GM21786 (cell line): ENCODE measurements at regions not wholly inside any gene's neighbourhood (a gene's known extent, or its start where the extent isn't known, plus 50 kb on each side); places are given as distances from the start of the nearest gene placed in this dataset.

Experiments used
- ATAC-seq: cut with Tn5 transposase; IDR thresholded peaks from one replicate; pipeline ENCODE4 v1.9.1; 2021; ENCODE audit not compliant: unreplicated experiment

GRCh38 chr9:16025627-16026026 lies 472.8 kb downstream of the CCDC171 start:
- ATAC-seq = no peak

DNA sequence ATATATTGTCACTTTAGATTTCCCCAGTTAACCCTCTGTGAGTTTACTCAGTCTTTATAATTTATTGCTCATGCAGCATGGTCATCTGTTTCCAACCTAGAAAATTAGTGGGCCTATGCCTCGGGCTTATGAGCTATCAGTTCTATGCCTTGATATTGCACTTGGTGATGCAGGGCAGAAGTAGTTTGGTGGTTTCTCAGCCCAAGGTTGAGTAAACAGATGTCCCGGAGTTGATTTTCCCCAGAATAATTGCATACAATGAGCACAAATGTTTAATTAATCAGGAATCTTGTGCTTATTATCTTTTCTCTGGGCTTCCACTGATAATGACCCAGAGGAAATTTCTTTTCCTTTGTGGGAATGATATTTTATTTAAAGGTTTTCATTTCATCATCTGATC lies 474.0 kb downstream of the CCDC171 start:
- no peak for ATAC-seq

- ATAC-seq = no peak
These were observed 475.7 kb downstream of the CCDC171 start for GRCh38 chr9:16028548-16028947.

- ATAC-seq = no peak
These were observed 476.3 kb downstream of the CCDC171 start for GRCh38 chr9:16029046-16029615.

DNA sequence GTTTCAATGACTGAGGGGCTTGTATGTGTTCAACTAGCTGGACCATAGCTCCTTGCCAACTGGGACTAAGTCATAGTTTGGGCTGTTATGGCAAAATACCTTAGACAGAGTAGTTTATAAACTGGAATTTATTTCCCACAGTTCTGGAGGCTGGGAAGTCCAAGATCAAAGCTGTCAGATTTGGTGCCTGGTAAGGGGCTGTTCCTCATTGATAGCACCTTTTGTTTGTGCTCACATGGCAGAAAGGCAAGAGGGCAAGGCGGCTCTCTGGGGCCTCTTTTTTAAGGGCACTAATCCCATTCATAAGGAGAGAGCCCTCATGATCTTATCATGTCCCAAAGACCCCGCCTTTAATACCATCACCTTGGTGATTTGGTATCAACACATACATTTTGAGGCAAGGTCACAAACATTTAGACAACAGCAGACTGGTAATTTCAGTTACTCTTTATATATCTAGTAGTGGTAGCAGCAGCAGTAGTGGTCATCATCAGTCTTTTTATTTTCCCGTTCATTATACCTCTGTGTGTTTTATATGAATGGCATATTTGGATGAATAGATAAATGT lies 477.0 kb downstream of the CCDC171 start:
- ATAC-seq = no peak

DNA sequence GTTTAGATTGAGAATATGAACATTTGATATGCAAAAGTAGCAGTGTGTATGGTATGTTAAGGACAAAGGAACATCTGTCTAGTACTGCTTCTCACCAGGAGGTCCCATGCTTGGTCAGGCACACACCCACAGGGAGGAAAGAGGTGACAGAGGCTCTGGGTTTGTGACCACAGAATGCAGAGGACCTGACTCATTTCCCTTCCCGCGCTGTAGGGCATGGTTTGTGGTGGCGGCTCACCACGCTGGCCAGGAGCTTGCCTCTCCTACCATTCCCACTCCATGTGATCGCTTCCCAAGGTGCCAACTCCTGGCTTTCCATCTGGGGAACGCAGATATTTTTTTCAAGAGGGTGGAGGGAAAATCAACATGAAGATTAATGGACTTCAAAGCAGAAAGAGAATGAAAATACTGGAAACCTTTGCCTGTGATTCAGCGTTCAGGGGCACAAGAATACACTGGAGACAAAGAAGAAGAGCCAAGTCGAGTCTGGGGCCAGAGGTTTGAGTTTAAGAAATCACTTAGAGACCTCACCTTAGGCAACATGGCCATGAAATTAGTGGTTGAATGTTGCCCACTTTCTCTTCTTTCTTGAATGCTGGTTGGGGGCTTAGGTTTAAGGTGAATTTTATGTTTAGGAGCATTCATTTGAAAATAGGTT lies 477.8 kb downstream of the CCDC171 start:
- ATAC-seq = peak; percentile 98

- ATAC-seq = no peak
These were observed 478.6 kb downstream of the CCDC171 start for GRCh38 chr9:16031486-16031885.

GRCh38 chr9:16031971-16032370 lies 479.1 kb downstream of the CCDC171 start:
- no peak for ATAC-seq

DNA sequence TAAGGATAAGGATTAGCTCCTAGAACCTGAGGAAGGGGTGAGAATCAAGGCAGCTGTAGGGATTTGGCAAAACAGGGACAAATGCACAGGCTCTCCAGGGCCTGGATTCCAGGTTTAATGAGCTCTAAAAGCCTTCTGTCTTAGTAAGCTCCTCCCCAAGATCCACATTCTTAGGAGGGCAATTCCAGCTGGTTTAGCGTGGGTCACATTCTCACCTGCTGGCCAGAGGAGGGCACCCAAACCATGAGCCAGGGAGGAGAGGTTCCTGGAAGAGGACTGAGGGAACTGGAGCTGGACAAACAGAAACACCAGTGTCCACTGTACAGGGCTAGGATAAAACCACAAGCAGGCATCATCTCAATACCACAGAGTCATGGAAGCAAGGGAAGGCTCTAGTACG lies 480.0 kb downstream of the CCDC171 start:
- ATAC-seq = no peak

DNA sequence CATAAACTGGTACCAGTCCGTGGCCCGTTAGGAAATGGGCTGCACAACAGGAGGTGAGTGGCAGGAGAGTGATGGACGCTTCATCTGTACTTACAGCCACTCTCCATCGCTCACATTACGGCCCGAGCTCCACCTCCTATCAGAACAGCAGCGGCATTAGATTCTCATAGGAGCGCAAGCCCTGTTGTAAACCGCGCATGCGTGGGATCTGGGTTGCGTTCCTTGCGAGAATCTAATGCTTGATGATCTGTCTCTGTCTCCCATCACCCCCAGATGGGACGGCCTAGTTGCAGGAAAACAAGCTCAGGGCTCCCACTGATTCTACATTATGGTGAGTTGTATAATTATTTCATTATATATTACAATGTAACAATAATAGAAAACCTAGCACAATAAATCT lies 480.4 kb downstream of the CCDC171 start:
- no peak for ATAC-seq

DNA sequence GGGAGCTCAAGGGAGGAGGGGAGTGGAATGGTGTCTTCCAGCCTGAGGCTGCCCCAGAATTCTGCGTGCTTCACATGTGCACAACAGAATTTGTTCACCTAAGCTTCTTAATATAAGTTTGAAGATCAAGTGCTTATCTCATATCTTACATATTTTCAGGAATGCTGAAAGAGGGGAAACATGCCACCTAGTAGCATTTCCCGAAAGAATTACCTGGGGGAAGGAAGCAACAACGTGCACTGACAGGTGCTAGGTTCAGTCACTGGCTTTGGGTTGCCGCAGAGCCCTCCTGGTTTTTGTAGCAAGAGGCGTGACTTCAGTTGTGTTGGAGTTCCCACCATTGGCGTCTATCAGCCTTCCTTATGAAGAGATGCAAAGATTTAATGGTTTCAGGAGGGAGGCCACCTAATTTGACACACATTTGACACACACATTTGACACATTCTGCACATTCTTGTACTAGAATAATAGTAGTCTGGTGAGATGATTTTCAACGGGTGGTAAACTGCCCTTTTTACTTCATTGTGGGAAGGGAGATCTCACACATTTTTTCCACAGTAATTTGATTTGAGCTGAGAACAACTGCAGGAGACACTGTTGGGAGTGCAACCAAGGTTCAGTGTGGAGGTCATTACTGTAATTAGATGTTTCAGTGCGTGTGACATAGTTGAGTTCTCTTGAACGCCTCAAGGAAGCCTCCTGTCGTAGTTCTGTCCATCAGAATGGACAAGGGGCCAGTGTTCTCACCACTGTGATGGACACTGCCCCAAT lies 481.3 kb downstream of the CCDC171 start:
- no peak for ATAC-seq

DNA sequence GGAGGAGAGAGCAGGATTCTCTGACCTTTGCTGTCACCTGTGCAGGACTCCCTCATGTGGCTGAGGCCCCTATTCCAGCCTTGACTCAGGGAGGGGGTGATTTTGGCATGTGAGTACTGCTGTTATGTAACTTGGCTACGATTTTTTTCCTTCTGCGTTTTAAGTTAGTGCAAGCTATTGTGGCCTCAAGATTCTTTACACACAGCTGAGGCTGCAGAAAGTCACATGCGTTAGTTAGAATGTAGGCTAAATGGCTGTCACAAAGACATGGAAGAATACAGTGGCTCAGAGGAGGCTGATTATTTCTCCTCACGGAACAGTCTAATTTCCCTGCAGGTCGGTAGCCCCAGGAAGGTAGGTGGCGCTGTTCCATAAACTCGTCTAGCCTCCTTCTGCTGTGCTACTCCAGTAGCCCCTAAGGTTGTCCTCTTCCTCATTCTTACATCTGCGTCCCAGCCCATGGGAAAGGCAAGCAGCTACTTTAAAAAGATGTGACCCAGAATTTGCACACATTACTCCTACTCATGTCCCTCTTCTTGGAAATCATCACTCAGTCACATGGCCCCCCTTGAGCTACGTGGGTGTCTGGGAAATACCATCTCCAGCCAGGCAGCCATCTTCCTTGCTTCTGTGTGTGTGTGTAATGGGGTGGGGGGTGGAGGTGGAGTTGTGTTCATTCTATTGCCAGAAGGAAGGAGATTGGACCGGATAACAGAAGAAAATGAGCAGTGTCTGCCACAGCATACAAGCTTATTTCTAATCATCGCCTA lies 486.6 kb downstream of the CCDC171 start:
- peak; percentile 74 for ATAC-seq

GRCh38 chr9:16039988-16040761 lies 487.3 kb downstream of the CCDC171 start:
- no peak for ATAC-seq

- no peak for ATAC-seq
These were observed 491.1 kb downstream of the CCDC171 start for GRCh38 chr9:16043756-16044578.

GRCh38 chr9:16044579-16044881 lies 491.7 kb downstream of the CCDC171 start:
- ATAC-seq = no peak

GRCh38 chr9:16045651-16046280 lies 492.9 kb downstream of the CCDC171 start:
- ATAC-seq = no peak

DNA sequence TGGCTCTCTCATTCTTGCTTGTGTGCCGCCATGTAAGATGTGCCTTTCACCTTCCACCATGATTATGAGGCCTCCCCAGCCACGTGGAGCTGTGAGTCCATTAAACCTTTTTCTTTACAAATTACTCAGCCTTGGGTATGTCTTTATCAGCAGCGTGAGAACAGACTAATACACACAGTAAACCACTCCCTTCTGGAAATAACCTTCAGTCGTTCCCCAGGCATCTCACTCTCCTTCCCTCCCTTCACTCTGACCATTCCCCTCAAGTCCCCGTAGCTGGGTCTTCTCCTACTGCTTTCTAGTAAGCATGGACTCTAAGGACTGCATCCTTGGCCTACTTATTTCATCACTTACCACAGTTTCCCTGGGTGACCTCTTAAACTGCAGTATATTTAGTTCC lies 493.9 kb downstream of the CCDC171 start:
- ATAC-seq = no peak

DNA sequence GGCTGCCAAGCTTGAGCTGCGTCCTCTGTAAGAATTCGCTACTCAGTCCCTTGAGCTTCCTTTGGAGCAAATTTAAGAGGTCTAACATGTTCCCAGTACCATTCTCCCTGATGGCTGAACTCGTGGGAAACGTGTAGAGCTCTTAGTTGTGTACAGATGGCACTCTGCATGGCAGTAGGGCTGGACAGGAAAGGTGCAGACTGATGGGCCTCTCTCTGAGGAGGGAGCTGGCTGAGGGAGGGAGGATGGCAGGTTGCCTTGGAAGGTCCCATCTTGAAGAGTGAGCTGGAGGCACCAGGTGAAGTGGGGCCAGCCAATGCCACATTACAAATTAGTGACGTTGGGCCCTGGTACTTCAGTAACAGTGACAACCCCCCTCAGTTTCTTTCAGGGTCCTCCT lies 495.3 kb downstream of the CCDC171 start:
- ATAC-seq = no peak

- no peak for ATAC-seq
These were observed 499.3 kb downstream of the CCDC171 start for GRCh38 chr9:16052146-16052545.
